Gastroesophageal sphincter (tissue), 3 donors: ENCODE measurements at regions not wholly inside any gene's neighbourhood (a gene's known extent, or its start where the extent isn't known, plus 50 kb on each side); places are given as distances from the start of the nearest gene placed in this dataset.

Source experiments
- EP300 ChIP-seq: sonication (generic); formaldehyde crosslinking; IDR thresholded peaks from one replicate; pipeline ENCODE4 v1.6.1; 2017; ENCODE audit warnings: antibody characterized with exemption, mild to moderate bottlenecking
- POLR2A ChIP-seq, 2 donors: fragments of 450-650 bp; IDR thresholded peaks; one replicate each; pipeline ENCODE4 v1.6.1; 2017; ENCODE audit warnings: antibody characterized with exemption in 2 of 2, mild to moderate bottlenecking in 2 of 2, moderate library complexity in 1 of 2
- POLR2AphosphoS5 ChIP-seq: sonication (generic); formaldehyde crosslinking; IDR thresholded peaks from one replicate; pipeline ENCODE4 v1.6.1; 2017; ENCODE audit warnings: antibody characterized with exemption
- TF ChIP-seq, protein P1 (sequence below), 4 experiments: fragments of 200-600 bp in 2 of 4; fragments of 450-650 bp in 2 of 4; sonication (generic) in 1 of 4; IDR thresholded peaks; one replicate each; pipeline ENCODE4 v1.5.1; 2017 to 2019; ENCODE audit warnings: antibody characterized with exemption in 4 of 4, mild to moderate bottlenecking in 2 of 4, moderate library complexity in 2 of 4

DNA sequence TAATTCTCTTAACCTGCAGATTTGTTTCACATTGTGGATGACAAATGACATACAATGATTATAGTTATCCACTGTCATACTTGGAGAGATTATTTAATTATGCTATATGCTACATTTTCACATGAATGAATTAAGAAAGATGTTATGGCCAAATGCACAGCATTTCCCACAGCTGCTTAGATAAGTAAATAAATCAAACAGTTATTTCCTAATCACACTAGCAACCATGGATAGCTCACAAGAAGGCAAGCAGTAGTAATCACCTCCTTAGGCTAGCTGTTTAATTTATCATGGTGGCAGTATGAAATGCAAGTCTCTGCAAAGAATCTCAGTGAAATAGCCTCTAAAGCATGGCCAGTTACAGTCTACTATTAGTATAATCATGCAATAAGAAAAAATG lies 1581.5 kb downstream of the NCAM2 start:
- TF ChIP-seq, protein P1, sequence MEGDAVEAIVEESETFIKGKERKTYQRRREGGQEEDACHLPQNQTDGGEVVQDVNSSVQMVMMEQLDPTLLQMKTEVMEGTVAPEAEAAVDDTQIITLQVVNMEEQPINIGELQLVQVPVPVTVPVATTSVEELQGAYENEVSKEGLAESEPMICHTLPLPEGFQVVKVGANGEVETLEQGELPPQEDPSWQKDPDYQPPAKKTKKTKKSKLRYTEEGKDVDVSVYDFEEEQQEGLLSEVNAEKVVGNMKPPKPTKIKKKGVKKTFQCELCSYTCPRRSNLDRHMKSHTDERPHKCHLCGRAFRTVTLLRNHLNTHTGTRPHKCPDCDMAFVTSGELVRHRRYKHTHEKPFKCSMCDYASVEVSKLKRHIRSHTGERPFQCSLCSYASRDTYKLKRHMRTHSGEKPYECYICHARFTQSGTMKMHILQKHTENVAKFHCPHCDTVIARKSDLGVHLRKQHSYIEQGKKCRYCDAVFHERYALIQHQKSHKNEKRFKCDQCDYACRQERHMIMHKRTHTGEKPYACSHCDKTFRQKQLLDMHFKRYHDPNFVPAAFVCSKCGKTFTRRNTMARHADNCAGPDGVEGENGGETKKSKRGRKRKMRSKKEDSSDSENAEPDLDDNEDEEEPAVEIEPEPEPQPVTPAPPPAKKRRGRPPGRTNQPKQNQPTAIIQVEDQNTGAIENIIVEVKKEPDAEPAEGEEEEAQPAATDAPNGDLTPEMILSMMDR (IDR thresholded peaks at IDR 0.05), result no peak
- no peak for TF ChIP-seq POLR2A (IDR thresholded peaks at IDR 0.05)
- no peak for TF ChIP-seq POLR2AphosphoS5
- no peak for TF ChIP-seq EP300
